T follicular helper cell (primary cell): ENCODE measurements at regions not wholly inside any gene's neighbourhood (a gene's known extent, or its start where the extent isn't known, plus 50 kb on each side); places are given as distances from the start of the nearest gene placed in this dataset.
"Not testable (repeated sequence)": the region's sequence is repeated elsewhere in the genome, so short reads cannot be mapped to it uniquely, and the experiment has no call there.

Experiments used
- DNase-seq: peaks from one replicate; pipeline ENCODE4 v3.0.0-alpha.2; 2020; ENCODE audit warnings: low read depth

- DNase-seq, result not testable (repeated sequence)
Observed at GRCh38 chr10:22079921-22080320, 76.4 kb upstream of the DNAJC1 start.

GRCh38 chr10:22071332-22071731, 67.8 kb upstream of the DNAJC1 start:
- DNase-seq, result no peak

GRCh38 chr10:22067091-22067490, 63.6 kb upstream of the DNAJC1 start:
- DNase-seq, result no peak

- peak; percentile 7 for DNase-seq
Observed at GRCh38 chr10:22060984-22061383, 57.5 kb upstream of the DNAJC1 start.

- no peak for DNase-seq
Observed at GRCh38 chr10:22058201-22058600, 54.7 kb upstream of the DNAJC1 start.

- no peak for DNase-seq
Observed at GRCh38 chr10:22054961-22055360, 51.4 kb upstream of the DNAJC1 start.
